ENCODE measurements at regions not wholly inside any gene's neighbourhood (a gene's known extent, or its start where the extent isn't known, plus 50 kb on each side); places are given as distances from the start of the nearest gene placed in this dataset.
"Not testable (repeated sequence)": the region's sequence is repeated elsewhere in the genome, so short reads cannot be mapped to it uniquely, and the experiment has no call there.

- DNase-seq: no peak
Observed at GRCh38 chr3:34844323-34844620, 795.1 kb upstream of the ARPP21 start.

GRCh38 chr3:34851137-34851536 is 788.2 kb upstream of the ARPP21 start:
- no peak for DNase-seq

- no peak for DNase-seq
Observed at GRCh38 chr3:34852844-34853439, 786.4 kb upstream of the ARPP21 start.

- no peak for DNase-seq
Observed at GRCh38 chr3:34856081-34856947, 783.0 kb upstream of the ARPP21 start.

- DNase-seq: no peak
Observed at GRCh38 chr3:34858067-34858660, 781.2 kb upstream of the ARPP21 start.

GRCh38 chr3:34859746-34860145 is 779.6 kb upstream of the ARPP21 start:
- DNase-seq: no peak

- no peak for DNase-seq
Observed at GRCh38 chr3:34862456-34862855, 776.9 kb upstream of the ARPP21 start.

GRCh38 chr3:34863485-34863884 is 775.8 kb upstream of the ARPP21 start:
- DNase-seq: no peak

- DNase-seq: no peak
Observed at GRCh38 chr3:34864011-34864410, 775.3 kb upstream of the ARPP21 start.

GRCh38 chr3:34865346-34865745 is 774.0 kb upstream of the ARPP21 start:
- DNase-seq: no peak

GRCh38 chr3:34868935-34869334 is 770.4 kb upstream of the ARPP21 start:
- DNase-seq: no peak

GRCh38 chr3:34869696-34870095 is 769.6 kb upstream of the ARPP21 start:
- DNase-seq: no peak

GRCh38 chr3:34872406-34872805 is 766.9 kb upstream of the ARPP21 start:
- DNase-seq: no peak

- DNase-seq: no peak
Observed at GRCh38 chr3:34876997-34877396, 762.3 kb upstream of the ARPP21 start.

- no peak for DNase-seq
Observed at GRCh38 chr3:34878488-34878887, 760.8 kb upstream of the ARPP21 start.

- DNase-seq: no peak
Observed at GRCh38 chr3:34881026-34881425, 758.3 kb upstream of the ARPP21 start.

GRCh38 chr3:34882764-34883163 is 756.6 kb upstream of the ARPP21 start:
- DNase-seq: no peak

GRCh38 chr3:34884007-34884406 is 755.3 kb upstream of the ARPP21 start:
- no peak for DNase-seq

GRCh38 chr3:34886443-34886842 is 752.9 kb upstream of the ARPP21 start:
- DNase-seq: no peak

- no peak for DNase-seq
Observed at GRCh38 chr3:34889641-34890040, 749.7 kb upstream of the ARPP21 start.

- DNase-seq: no peak
Observed at GRCh38 chr3:34890247-34890646, 749.1 kb upstream of the ARPP21 start.

GRCh38 chr3:34891941-34892340 is 747.4 kb upstream of the ARPP21 start:
- DNase-seq: no peak

- DNase-seq: no peak
Observed at GRCh38 chr3:34895841-34896240, 743.5 kb upstream of the ARPP21 start.

GRCh38 chr3:34909679-34910078 is 729.6 kb upstream of the ARPP21 start:
- not testable (repeated sequence) for DNase-seq
